ENCODE measurements at regions not wholly inside any gene's neighbourhood (a gene's known extent, or its start where the extent isn't known, plus 50 kb on each side); places are given as distances from the start of the nearest gene placed in this dataset.
"Not testable (repeated sequence)": the region's sequence is repeated elsewhere in the genome, so short reads cannot be mapped to it uniquely, and the experiment has no call there.

GRCh38 chr16:6856578-6856977 is 476.1 kb upstream of the RBFOX1 start:
- no peak for DNase-seq (ENCODE audit: low read depth in 2 of 2)

- no peak for DNase-seq (ENCODE audit: low read depth in 2 of 2)
These were observed 479.1 kb upstream of the RBFOX1 start for GRCh38 chr16:6853565-6853964.

- DNase-seq (ENCODE audit: low read depth in 2 of 2): no peak
These were observed 479.9 kb upstream of the RBFOX1 start for GRCh38 chr16:6852643-6853225.

GRCh38 chr16:6846452-6846851 is 486.2 kb upstream of the RBFOX1 start:
- DNase-seq (ENCODE audit: low read depth in 2 of 2): no peak

- no peak for DNase-seq (ENCODE audit: low read depth in 2 of 2)
These were observed 491.3 kb upstream of the RBFOX1 start for GRCh38 chr16:6841392-6841791.

GRCh38 chr16:6837722-6838121 is 494.9 kb upstream of the RBFOX1 start:
- no peak for DNase-seq (ENCODE audit: low read depth in 2 of 2)

- DNase-seq (ENCODE audit: low read depth in 2 of 2): no peak
These were observed 495.9 kb upstream of the RBFOX1 start for GRCh38 chr16:6836766-6837165.

GRCh38 chr16:6835941-6836340 is 496.7 kb upstream of the RBFOX1 start:
- DNase-seq (ENCODE audit: low read depth in 2 of 2): no peak

GRCh38 chr16:6835516-6835915 is 497.1 kb upstream of the RBFOX1 start:
- no peak for DNase-seq (ENCODE audit: low read depth in 2 of 2)

GRCh38 chr16:6828690-6829089 is 504.0 kb upstream of the RBFOX1 start:
- no peak for DNase-seq (ENCODE audit: low read depth in 2 of 2)

GRCh38 chr16:6827931-6828330 is 504.7 kb upstream of the RBFOX1 start:
- no peak for DNase-seq (ENCODE audit: low read depth in 2 of 2)

- DNase-seq (ENCODE audit: low read depth in 2 of 2): no peak
These were observed 505.4 kb upstream of the RBFOX1 start for GRCh38 chr16:6827267-6827666.

- DNase-seq (ENCODE audit: low read depth in 2 of 2): no peak
These were observed 510.6 kb upstream of the RBFOX1 start for GRCh38 chr16:6822041-6822440.

- DNase-seq (ENCODE audit: low read depth in 2 of 2): no peak
These were observed 528.2 kb upstream of the RBFOX1 start for GRCh38 chr16:6804461-6804860.

- DNase-seq (ENCODE audit: low read depth in 2 of 2): no peak
These were observed 529.5 kb upstream of the RBFOX1 start for GRCh38 chr16:6803176-6803575.

- no peak for DNase-seq (ENCODE audit: low read depth in 2 of 2)
These were observed 535.4 kb upstream of the RBFOX1 start for GRCh38 chr16:6797223-6797622.

- DNase-seq (ENCODE audit: low read depth in 2 of 2): no peak
These were observed 555.0 kb upstream of the RBFOX1 start for GRCh38 chr16:6777624-6778023.

- no peak for DNase-seq (ENCODE audit: low read depth in 2 of 2)
These were observed 556.9 kb upstream of the RBFOX1 start for GRCh38 chr16:6775712-6776111.

- no peak for DNase-seq (ENCODE audit: low read depth in 2 of 2)
These were observed 560.7 kb upstream of the RBFOX1 start for GRCh38 chr16:6771956-6772355.

- DNase-seq (ENCODE audit: low read depth in 2 of 2): no peak
These were observed 579.1 kb upstream of the RBFOX1 start for GRCh38 chr16:6753553-6753952.

GRCh38 chr16:6751191-6751590 is 581.5 kb upstream of the RBFOX1 start:
- no peak for DNase-seq (ENCODE audit: low read depth in 2 of 2)

GRCh38 chr16:6749698-6750097 is 582.9 kb upstream of the RBFOX1 start:
- DNase-seq (ENCODE audit: low read depth in 2 of 2): no peak

- not testable (repeated sequence) for DNase-seq (ENCODE audit: low read depth in 2 of 2)
These were observed 596.3 kb upstream of the RBFOX1 start for GRCh38 chr16:6736302-6736701.

- DNase-seq (ENCODE audit: low read depth in 2 of 2): no peak
These were observed 597.0 kb upstream of the RBFOX1 start for GRCh38 chr16:6735631-6736030.

Measured in activated CD8-positive, alpha-beta memory T cell treated with anti-CD3 and anti-CD28 coated beads for 4 hours (primary cell).